Fibroblast of pulmonary artery (primary cell): ENCODE measurements at regions not wholly inside any gene's neighbourhood (a gene's known extent, or its start where the extent isn't known, plus 50 kb on each side); places are given as distances from the start of the nearest gene placed in this dataset.
"Not testable (repeated sequence)": the region's sequence is repeated elsewhere in the genome, so short reads cannot be mapped to it uniquely, and the experiment has no call there.

Experiments used
- DNase-seq: peaks from one replicate; pipeline ENCODE4 v3.0.0-alpha.2; 2010; ENCODE audit warnings: low read depth
- H3K4me3 ChIP-seq: replicated peaks from 2 replicates; pipeline ENCODE4 v1.5.1; 2011; ENCODE audit warnings: low read depth, mild to moderate bottlenecking, control low read depth, low read length, moderate library complexity
- TF ChIP-seq, protein P1 (sequence below): IDR thresholded peaks from 2 replicates; pipeline ENCODE4 v1.5.1; 2011; ENCODE audit warnings: mild to moderate bottlenecking, control low read depth, low read length, inconsistent platforms; ENCODE audit errors: missing control alignments

DNA sequence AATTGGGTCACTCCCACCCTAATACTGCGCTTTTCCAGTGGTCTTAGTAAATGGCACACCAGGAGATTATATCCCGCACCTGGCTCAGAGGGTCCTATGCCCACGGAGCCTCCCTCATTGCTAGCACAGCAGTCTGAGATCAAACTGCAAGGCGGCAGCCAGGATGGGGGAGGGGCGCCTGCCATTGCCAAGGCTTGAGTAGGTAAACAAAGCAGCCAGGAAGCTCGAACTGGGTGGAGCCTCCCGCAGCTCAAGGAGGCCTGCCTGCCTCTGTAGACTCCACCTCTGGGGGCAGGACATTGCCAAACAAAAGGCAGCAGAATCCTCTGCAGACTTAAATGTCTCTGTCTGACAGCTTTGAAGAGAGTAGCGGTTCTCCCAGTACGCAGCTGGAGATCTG is 52.4 kb upstream of the PMPCB start:
- not testable (repeated sequence) for DNase-seq

DNA sequence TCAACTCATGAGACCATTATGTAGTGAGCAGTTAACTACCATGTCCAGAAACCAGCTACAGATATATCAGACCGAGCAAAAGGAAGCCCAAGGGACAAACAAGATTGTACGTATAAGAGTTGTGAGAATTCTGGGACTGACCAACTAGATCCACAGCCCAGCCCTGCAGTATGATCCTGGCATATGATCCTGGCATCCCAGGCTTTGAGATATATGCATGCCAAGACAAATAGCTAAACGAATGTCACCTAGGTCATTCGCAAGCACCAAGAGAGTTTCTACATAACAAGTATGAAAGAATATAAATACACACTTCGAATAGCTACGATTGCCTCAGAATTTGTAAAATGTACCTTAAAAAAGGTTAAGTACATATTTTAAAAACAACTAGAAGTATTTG is 56.4 kb upstream of the PMPCB start:
- DNase-seq, result no peak
- TF ChIP-seq, protein P1, sequence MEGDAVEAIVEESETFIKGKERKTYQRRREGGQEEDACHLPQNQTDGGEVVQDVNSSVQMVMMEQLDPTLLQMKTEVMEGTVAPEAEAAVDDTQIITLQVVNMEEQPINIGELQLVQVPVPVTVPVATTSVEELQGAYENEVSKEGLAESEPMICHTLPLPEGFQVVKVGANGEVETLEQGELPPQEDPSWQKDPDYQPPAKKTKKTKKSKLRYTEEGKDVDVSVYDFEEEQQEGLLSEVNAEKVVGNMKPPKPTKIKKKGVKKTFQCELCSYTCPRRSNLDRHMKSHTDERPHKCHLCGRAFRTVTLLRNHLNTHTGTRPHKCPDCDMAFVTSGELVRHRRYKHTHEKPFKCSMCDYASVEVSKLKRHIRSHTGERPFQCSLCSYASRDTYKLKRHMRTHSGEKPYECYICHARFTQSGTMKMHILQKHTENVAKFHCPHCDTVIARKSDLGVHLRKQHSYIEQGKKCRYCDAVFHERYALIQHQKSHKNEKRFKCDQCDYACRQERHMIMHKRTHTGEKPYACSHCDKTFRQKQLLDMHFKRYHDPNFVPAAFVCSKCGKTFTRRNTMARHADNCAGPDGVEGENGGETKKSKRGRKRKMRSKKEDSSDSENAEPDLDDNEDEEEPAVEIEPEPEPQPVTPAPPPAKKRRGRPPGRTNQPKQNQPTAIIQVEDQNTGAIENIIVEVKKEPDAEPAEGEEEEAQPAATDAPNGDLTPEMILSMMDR, result no peak
- no peak overlapping the region for H3K4me3 ChIP-seq

More for the DNA sequence above, 52.4 kb upstream of the PMPCB start:
- not testable (repeated sequence) for H3K4me3 ChIP-seq

DNA sequence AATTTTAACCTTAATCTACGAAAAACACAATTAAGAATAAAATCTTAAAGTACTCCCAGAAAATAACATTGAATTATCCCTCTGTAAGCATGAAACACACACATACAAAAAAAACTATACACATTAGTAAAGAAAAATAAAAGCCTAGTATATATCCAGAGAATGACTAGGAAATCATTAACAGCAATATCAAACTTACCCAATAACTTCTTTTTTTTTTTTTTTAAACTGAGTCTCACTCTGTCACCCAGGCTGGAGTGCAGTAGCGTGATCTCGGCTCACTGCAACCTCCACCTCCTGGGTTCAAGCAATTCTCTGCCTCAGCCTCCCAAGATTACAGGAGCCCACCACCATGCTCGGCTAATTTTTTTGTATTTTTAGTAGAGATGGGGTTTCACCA is 61.4 kb upstream of the PMPCB start:
- H3K4me3 ChIP-seq, DNase-seq: not testable (repeated sequence)

DNA sequence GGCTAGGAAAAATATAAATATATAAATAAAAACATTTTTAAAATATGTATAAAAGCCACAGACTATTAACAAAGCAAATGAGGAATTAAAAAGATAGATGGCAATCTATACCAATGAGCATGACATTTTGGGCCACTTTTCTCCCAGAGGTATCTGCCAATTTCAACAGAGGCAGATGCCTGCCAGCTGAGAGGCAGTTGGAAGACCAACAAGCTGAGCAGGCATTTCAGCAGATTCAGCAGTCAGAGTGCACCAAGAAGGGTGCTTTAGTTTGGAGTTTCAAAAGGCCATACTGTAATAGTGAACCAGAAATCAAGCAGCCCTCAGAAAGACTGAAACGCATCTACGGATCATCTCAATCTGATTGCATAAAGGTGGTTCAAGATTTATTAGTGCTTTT is 62.4 kb upstream of the PMPCB start:
- DNase-seq, result not testable (repeated sequence)

DNA sequence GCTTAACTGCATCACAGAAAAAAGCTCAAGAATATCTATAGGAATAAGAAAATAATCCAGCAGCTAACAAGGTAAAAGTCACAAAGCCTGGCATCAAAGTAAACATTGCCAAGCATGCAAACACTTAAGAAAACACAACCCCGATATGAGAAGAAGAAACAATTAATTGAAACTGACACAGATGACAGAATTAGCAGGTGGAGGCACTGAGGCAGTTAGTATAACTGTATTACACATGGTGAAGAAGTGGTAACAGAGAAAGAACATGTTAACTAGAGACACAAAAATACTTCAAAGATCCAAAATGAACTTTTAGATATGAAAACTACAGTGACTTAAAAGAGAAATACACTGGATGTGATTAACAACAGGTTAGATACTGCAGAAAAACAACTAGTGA is 69.4 kb upstream of the PMPCB start:
- not testable (repeated sequence) for H3K4me3 ChIP-seq, DNase-seq

More for the DNA sequence above, 62.4 kb upstream of the PMPCB start:
- H3K4me3 ChIP-seq, result not testable (repeated sequence)

DNA sequence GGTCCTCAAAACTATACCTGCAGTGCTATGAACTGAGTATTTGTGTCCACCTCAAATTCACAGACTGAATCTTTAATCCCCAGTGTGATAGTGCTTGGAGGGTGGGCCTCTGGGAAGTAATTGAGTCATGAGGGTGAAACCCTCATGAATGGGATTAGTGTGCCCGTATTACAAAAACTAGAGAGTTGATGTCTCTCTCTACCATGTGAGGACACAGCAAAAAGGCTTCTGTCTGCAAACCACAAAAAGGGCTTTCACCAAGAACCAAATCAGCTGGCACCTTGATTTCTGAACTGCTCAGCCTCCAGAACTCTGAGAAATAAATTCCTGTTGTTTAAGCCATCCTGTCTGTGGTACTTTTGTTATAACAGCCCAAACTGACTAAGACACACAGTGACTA is 71.4 kb upstream of the PMPCB start:
- DNase-seq, H3K4me3 ChIP-seq: not testable (repeated sequence)

DNA sequence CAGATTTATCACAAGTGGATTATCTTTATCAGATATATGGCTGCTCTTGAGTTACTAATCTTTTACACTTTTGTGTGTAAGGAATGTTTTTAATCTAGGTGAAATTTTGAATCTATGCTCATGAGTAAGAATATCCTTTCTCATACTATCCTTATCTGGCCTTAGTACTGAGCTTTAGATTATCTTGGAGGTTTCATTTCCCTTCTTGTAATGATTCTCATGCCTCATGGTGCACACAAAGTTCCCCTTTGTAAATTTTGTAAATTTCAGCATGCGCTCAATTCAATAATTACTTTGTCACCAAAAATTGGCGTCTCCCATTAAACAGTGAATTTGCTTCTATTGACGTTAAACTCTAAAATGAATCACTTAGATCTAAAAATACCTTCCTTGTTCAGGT is 74.2 kb upstream of the NAPEPLD start:
- not testable (repeated sequence) for DNase-seq, H3K4me3 ChIP-seq

DNA sequence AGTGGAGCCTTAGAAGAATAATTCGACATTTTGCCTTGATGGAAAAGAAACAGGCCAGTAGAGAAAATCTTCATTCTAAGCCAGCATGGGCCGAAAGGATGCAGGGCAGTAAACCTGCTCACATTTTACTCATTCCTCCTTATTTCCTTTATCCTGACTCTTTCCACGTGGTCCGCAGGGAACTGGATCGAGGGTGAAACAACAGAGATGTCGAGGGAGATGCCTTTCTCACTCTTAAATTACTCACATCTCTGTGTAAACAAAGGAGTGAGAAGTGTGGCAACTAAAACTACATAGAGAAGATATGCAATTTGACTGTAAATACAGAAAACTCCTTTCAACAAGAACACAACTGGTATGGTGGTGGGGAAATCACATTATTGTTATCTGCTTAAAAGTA is 62.1 kb upstream of the NAPEPLD start:
- not testable (repeated sequence) for H3K4me3 ChIP-seq, DNase-seq

DNA sequence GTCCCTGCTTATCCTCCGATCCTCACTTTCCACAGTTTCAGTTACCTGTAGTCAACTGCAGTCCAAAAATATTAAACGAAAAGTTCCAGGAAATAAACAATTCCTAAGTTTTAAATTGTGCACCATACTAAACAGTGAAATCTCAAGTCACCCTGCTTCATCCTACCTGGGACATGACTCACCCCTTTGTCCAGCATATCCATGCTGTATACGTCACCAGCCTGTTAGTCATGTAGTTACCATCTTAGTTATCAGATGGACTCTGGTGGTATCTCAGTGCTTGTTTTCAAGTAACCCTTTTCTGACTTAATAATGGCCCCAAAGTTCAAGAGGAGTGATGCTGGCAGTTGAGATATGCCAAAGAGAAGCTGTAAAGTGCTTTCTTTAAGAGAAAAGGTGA is 50.3 kb upstream of the NAPEPLD start:
- not testable (repeated sequence) for H3K4me3 ChIP-seq
- peak; percentile 41 for DNase-seq
